GM13977 (cell line): ENCODE measurements at regions not wholly inside any gene's neighbourhood (a gene's known extent, or its start where the extent isn't known, plus 50 kb on each side); places are given as distances from the start of the nearest gene placed in this dataset.

Source experiments
- DNase-seq: peaks from one replicate; pipeline ENCODE4 v3.0.0; 2012; ENCODE audit warnings: low spot score
- CTCF ChIP-seq: IDR thresholded peaks from 2 replicates; pipeline ENCODE4 v1.5.1; 2012; ENCODE audit warnings: mild to moderate bottlenecking, control low read depth; ENCODE audit not compliant: insufficient read depth; ENCODE audit errors: extremely low read depth, missing control alignments
- in situ Hi-C: fragments of 300-500 bp; cut with MboI; formaldehyde crosslinking; loops from one replicate; pipeline ENCODE4 v1.12.0; 2022; ENCODE audit warnings: low sequenced_read_pairs, low pct_unique_long_range_greater_than_20kb, mixed read lengths, inconsistent platforms; ENCODE audit not compliant: unreplicated experiment

- no peak for DNase-seq
- in situ Hi-C loops = no loop called here
- TF ChIP-seq CTCF = no peak
Observed at GRCh38 chr12:41778934-41779333, 365.7 kb downstream of the GXYLT1 start.

- no peak for DNase-seq
- TF ChIP-seq CTCF = no peak
- in situ Hi-C loops = no loop called here
Observed at GRCh38 chr12:41777064-41777790, 367.4 kb downstream of the GXYLT1 start.

GRCh38 chr12:41772478-41772877 is 372.2 kb downstream of the GXYLT1 start:
- in situ Hi-C loops = no loop called here
- DNase-seq = no peak
- TF ChIP-seq CTCF = no peak

- no peak for TF ChIP-seq CTCF
- DNase-seq = no peak
- in situ Hi-C loops = no loop called here
Observed at GRCh38 chr12:41769810-41770209, 374.9 kb downstream of the GXYLT1 start.

GRCh38 chr12:41768456-41768855 is 376.2 kb downstream of the GXYLT1 start:
- no peak for TF ChIP-seq CTCF
- no peak for DNase-seq
- in situ Hi-C loops = no loop called here

GRCh38 chr12:41762691-41763090 is 382.0 kb downstream of the GXYLT1 start:
- in situ Hi-C loops = no loop called here
- DNase-seq = no peak
- no peak for TF ChIP-seq CTCF
